Calu3 (cell line): ENCODE measurements at regions not wholly inside any gene's neighbourhood (a gene's known extent, or its start where the extent isn't known, plus 50 kb on each side); places are given as distances from the start of the nearest gene placed in this dataset.

Experiments used
- BruUV-seq: library from RNA; stranded (reverse); fragments of 400-500 nt; replicated peaks from 2 replicates; lab custom pipeline; 2021; lab: Mats Ljungman, UMichigan
- CTCF ChIA-PET: fragments of 300-600 bp; sonication (Branson Sonifier 250); formaldehyde crosslinking; loops from one replicate; lab custom pipeline; 2022; ENCODE audit warnings: antibody characterized with exemption; lab: Charles Lee
- DNase-seq: peaks from one replicate; pipeline ENCODE4 v3.0.0; 2022
- H3K27ac Mint-ChIP-seq: one replicate; pipeline ENCODE4 v1.8.0; 2022; ENCODE audit warnings: mixed read lengths; ENCODE audit not compliant: unreplicated experiment
- H3K27me3 Mint-ChIP-seq: one replicate; pipeline ENCODE4 v1.8.0; 2022; ENCODE audit warnings: mixed read lengths; ENCODE audit not compliant: unreplicated experiment
- H3K36me3 Mint-ChIP-seq: one replicate; pipeline ENCODE4 v1.8.0; 2022; ENCODE audit warnings: mild to moderate bottlenecking, moderate library complexity, mixed read lengths; ENCODE audit not compliant: insufficient read depth, unreplicated experiment
- H3K4me1 Mint-ChIP-seq: one replicate; pipeline ENCODE4 v1.8.0; 2022; ENCODE audit warnings: mild to moderate bottlenecking, low read depth, mixed read lengths; ENCODE audit not compliant: unreplicated experiment
- H3K4me3 Mint-ChIP-seq: one replicate; pipeline ENCODE4 v1.8.0; 2022; ENCODE audit warnings: mild to moderate bottlenecking, low read depth, moderate library complexity, mixed read lengths; ENCODE audit not compliant: unreplicated experiment
- H3K9me3 Mint-ChIP-seq: one replicate; pipeline ENCODE4 v1.8.0; 2022; ENCODE audit warnings: low read depth, mixed read lengths; ENCODE audit not compliant: unreplicated experiment
- intact Hi-C: fragments of 100-400 bp; cut with micrococcal nuclease; formaldehyde crosslinking; loops from one replicate; pipeline ENCODE4 v1.10.0; 2022; ENCODE audit not compliant: unreplicated experiment
- TF ChIP-seq, protein P1 (sequence below): fragments of 200-600 bp; IDR thresholded peaks from one replicate; pipeline ENCODE4 v1.8.0; 2022; ENCODE audit warnings: antibody characterized with exemption; ENCODE audit not compliant: unreplicated experiment

DNA sequence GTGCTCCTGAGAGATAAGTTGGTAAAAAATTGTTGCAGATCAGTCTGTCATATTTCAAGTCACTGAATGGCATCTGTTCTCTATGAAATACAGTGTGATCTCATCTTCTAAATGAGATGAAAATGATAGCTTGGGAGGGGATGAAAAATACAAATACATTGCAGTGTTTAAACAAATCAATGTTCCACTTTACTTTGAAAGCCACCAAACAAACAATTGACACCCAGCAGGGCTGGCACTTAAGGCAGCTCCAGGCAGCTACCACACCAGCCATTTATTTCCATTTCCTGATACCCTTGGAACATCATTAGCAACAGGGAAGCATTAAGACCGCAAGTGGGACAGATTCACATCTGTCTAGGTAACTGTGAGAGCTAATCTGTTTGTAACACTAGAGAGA, 827.6 kb upstream of the KIF2B start:
- no TSS peak for BruUV-seq
- Mint-ChIP-seq H3K36me3 (no peaks in the 10 kb centered on the region), H3K27ac (no peak overlapping the region), H3K27me3 (no peaks in the 10 kb centered on the region), H3K4me3 (no peak overlapping the region), H3K9me3 (peaks cover 2% of the 10 kb centered on the region), H3K4me1 (no peaks in the 10 kb centered on the region)
- intact Hi-C loops, result no loop called here
- CTCF ChIA-PET, result no interaction called here
- no peak for DNase-seq
- TF ChIP-seq, protein P1, sequence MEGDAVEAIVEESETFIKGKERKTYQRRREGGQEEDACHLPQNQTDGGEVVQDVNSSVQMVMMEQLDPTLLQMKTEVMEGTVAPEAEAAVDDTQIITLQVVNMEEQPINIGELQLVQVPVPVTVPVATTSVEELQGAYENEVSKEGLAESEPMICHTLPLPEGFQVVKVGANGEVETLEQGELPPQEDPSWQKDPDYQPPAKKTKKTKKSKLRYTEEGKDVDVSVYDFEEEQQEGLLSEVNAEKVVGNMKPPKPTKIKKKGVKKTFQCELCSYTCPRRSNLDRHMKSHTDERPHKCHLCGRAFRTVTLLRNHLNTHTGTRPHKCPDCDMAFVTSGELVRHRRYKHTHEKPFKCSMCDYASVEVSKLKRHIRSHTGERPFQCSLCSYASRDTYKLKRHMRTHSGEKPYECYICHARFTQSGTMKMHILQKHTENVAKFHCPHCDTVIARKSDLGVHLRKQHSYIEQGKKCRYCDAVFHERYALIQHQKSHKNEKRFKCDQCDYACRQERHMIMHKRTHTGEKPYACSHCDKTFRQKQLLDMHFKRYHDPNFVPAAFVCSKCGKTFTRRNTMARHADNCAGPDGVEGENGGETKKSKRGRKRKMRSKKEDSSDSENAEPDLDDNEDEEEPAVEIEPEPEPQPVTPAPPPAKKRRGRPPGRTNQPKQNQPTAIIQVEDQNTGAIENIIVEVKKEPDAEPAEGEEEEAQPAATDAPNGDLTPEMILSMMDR, result no peak

DNA sequence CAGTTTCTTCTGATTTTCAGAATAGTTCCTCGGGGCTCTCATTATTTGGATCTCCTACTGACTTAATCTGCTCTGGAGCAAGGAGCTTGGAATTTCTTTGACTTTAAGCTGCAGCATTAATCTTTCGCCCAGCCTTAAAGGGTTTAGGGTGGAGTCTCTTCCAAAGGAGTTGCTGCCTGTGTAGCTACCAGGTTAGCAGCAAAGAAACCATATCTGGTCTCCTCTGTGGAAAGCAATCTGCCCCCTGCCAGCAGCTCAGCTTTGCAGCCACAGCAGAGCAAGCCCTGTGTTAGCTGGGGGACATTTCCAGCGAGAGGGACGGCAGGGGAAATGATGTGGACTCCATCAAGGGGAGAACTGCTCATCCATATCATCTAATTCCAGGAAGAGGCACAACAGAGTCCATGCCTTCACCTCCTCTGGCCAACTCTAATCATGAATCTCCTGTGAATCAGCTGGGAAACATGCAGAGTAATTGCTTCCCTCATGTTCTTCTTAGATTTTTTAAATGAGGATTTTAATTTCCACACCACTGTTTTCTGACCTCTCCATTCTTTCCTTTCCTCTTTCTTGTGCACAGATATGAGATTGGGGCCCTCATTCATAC, 827.6 kb upstream of the CA10 start:
- Mint-ChIP-seq H3K9me3 (peaks cover 9% of the 10 kb centered on the region), H3K36me3 (no peaks in the 10 kb centered on the region), H3K27me3 (no peaks in the 10 kb centered on the region), H3K27ac (no peak overlapping the region), H3K4me3 (no peak overlapping the region), H3K4me1 (no peaks in the 10 kb centered on the region)
- TF ChIP-seq, protein P1, result no peak
- intact Hi-C loops, result no loop called here
- BruUV-seq, result no TSS peak
- no peak for DNase-seq
- CTCF ChIA-PET, result no interaction called here

DNA sequence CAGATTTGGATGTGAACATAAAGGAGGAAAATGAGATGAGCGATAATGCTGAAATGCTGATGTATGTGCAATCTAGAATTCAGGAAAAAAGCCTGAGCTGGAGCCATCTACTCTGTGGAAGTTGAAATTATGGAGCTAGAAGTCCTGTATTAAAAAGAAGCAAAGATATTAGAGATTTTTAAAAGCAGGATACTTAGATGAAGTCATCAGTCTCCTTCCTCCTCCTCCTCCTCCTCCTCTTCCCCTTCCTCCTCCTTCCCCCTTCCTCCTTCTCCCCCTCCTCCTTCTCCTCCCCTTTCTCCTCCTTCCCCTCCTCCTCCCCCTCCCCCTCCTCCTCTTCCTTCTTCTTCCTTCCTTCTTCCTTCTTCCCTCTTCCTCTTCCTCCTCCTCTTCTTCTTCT, 823.8 kb upstream of the CA10 start:
- TF ChIP-seq, protein P1, result no peak
- CTCF ChIA-PET, result no interaction called here
- H3K36me3 Mint-ChIP-seq, result no peaks in the 10 kb centered on the region
- H3K4me1 Mint-ChIP-seq, result no peaks in the 10 kb centered on the region
- H3K4me3 Mint-ChIP-seq, result no peak overlapping the region
- intact Hi-C loops, result no loop called here
- BruUV-seq, result no TSS peak
- no peaks in the 10 kb centered on the region for H3K27me3 Mint-ChIP-seq
- DNase-seq, result no peak
- peaks cover 9% of the 10 kb centered on the region for H3K9me3 Mint-ChIP-seq
- H3K27ac Mint-ChIP-seq, result no peak overlapping the region

DNA sequence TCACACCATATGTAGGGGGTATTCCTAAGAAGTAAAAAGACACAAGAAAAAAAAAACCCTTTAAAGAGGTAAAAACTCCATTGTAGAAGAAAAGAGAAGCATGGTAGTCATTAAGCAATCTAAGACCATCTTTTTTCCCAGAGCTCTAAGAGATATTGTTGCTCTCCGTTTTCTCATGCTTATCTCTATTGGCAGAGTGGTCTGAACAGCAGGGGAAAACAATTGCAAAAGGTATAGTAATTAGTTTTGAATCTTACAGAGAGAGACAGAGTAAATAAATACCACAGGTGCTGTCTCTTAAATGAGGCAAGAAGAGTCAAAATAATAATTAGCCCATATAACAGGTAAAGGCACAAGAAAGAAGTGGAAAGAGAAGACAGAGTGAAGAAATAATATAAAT, 821.4 kb upstream of the CA10 start:
- Mint-ChIP-seq H3K36me3 (no peaks in the 10 kb centered on the region), H3K4me3 (no peak overlapping the region), H3K27ac (no peak overlapping the region), H3K9me3 (peaks cover 4% of the 10 kb centered on the region), H3K27me3 (no peaks in the 10 kb centered on the region), H3K4me1 (no peaks in the 10 kb centered on the region)
- TF ChIP-seq, protein P1, result no peak
- no peak for DNase-seq
- intact Hi-C loops, result no loop called here
- BruUV-seq, result no TSS peak
- CTCF ChIA-PET, result no interaction called here
